Keratinocyte (primary cell): ENCODE measurements at regions not wholly inside any gene's neighbourhood (a gene's known extent, or its start where the extent isn't known, plus 50 kb on each side); places are given as distances from the start of the nearest gene placed in this dataset.

ENCODE experiments used
- EZH2 ChIP-seq: IDR thresholded peaks from one replicate; pipeline ENCODE4 v1.6.1; 2012; ENCODE audit warnings: inconsistent platforms, mild to moderate bottlenecking, low read length, moderate library complexity
- TF ChIP-seq, protein P1 (sequence below), 3 experiments: IDR thresholded peaks in 1 of 3; conservative IDR thresholded peaks in 1 of 3; optimal IDR thresholded peaks in 1 of 3; 2 replicates in 2 of 3; 3 replicates in 1 of 3; pipeline versions ENCODE3 to v1.5.1; 2011; ENCODE audit warnings: low read length in 3 of 3, mild to moderate bottlenecking in 3 of 3, moderate library complexity in 2 of 3, control low read depth in 1 of 3, inconsistent platforms in 1 of 3; ENCODE audit not compliant: insufficient read depth in 2 of 3; ENCODE audit errors: extremely low read depth in 1 of 3

DNA sequence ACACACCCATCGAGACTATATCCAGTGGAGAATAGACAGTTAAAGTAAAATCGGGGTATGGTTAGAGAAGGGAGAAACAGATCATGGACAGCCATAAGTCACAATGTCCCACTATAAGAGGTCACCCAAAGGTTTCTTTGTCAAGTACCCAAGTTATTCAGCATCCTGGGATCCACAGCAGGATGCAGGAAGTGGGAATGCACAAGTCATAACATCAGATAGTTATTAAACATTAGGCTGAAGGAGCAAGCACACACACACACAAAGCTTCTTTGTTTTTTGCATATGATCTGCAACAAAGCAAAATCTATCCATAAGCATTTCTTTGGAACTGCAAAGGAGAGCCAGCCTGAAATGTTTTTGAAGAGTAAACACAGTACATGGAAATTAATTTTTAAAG, 111.6 kb downstream of the NOC3L start:
- no peak for TF ChIP-seq EZH2
- TF ChIP-seq, protein P1, sequence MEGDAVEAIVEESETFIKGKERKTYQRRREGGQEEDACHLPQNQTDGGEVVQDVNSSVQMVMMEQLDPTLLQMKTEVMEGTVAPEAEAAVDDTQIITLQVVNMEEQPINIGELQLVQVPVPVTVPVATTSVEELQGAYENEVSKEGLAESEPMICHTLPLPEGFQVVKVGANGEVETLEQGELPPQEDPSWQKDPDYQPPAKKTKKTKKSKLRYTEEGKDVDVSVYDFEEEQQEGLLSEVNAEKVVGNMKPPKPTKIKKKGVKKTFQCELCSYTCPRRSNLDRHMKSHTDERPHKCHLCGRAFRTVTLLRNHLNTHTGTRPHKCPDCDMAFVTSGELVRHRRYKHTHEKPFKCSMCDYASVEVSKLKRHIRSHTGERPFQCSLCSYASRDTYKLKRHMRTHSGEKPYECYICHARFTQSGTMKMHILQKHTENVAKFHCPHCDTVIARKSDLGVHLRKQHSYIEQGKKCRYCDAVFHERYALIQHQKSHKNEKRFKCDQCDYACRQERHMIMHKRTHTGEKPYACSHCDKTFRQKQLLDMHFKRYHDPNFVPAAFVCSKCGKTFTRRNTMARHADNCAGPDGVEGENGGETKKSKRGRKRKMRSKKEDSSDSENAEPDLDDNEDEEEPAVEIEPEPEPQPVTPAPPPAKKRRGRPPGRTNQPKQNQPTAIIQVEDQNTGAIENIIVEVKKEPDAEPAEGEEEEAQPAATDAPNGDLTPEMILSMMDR (optimal IDR thresholded peaks at IDR 0.05 in 1 of 3, IDR thresholded peaks at IDR 0.05 in 1 of 3, conservative IDR thresholded peaks at IDR 0.05 in 1 of 3; ENCODE audit: extremely low read depth in 1 of 3, insufficient read depth in 2 of 3, low read length in 3 of 3) = no peak
